Fibroblast of skin of scalp (primary cell): ENCODE measurements at regions not wholly inside any gene's neighbourhood (a gene's known extent, or its start where the extent isn't known, plus 50 kb on each side); places are given as distances from the start of the nearest gene placed in this dataset.
"Not testable (repeated sequence)": the region's sequence is repeated elsewhere in the genome, so short reads cannot be mapped to it uniquely, and the experiment has no call there.

ENCODE experiments used
- DNase-seq: peaks from one replicate; pipeline ENCODE4 v3.0.0-alpha.2; 2013

DNA sequence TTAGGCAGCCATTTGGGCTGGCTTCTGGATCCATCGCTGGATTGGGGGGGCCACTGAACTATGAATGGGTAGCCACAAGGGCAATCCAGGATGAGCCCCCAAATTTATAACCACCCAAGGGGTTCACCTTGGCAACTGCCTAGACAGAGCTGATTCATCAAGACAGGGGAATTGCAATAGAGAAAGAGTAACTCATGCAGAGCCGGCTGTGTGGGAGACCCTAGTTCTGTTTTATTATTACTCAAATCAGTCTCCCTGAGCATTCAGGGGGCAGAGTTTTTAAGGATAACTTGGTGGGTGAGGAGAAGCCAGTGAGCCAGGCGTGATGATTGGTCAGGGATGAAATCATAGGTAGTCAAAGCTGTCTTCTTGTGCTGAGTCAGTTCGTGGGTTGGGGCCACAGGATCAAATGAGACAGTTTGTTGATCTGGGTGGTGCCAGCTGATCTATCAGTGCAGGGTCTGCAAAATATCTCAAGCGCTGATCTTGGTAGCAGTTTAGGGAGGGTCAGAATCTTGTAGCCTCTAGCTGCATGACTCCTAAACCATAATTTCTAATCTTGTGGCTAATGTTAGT lies 57.9 kb downstream of the DNAJB9 start:
- no peak for DNase-seq

- DNase-seq: no peak
These were observed 59.0 kb downstream of the DNAJB9 start for GRCh38 chr7:108628678-108629077.

GRCh38 chr7:108629651-108630400 lies 60.2 kb downstream of the DNAJB9 start:
- peak; percentile 64 for DNase-seq

- DNase-seq: no peak
These were observed 64.4 kb downstream of the DNAJB9 start for GRCh38 chr7:108634036-108634435.

DNA sequence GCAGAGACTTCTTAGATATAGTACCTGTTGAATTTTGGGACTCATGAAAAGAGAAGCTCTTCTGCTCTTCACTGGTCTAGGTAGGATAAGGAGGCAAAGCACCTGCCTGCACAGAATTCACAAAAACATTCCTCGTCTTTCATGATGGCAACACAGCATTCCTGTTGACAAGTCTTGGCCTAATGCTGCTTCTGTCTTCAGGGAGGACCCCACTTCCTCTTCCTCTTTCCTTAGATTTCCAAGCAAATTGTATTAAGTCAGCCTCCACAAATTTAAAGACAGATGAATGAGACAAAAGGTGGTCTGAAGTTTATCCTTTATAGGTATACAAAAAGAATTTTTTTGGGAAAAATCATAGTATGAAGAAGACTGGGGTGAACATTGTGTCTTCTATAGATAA lies 64.9 kb downstream of the DNAJB9 start:
- no peak for DNase-seq

DNA sequence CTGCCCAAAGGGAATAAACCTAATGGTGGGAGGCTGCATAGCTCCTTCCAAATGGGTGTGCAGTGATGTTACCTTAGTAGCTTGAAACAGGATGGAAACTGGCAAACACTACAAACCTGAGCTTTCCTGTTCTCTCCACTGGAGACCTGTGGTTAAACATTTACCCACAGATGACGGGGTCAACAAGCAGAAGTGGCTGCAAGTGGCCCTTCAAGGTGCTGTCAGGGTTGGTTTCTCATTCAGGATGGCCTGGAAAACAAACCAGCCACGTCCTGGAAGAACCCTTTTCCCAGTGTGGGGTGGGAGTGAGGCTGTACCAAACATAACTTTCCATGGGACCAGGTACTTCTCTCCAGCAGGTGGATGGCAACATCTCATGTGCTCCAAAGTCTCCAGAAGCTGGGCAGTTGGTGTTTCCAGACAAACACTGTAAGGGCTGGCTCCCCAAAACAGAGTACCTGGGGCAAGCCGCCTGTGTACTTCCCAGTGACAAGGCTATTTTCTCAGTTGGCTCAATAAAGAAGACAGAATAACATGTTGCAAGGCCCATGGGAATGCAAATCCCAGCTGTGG lies 67.5 kb downstream of the DNAJB9 start:
- DNase-seq: no peak

DNA sequence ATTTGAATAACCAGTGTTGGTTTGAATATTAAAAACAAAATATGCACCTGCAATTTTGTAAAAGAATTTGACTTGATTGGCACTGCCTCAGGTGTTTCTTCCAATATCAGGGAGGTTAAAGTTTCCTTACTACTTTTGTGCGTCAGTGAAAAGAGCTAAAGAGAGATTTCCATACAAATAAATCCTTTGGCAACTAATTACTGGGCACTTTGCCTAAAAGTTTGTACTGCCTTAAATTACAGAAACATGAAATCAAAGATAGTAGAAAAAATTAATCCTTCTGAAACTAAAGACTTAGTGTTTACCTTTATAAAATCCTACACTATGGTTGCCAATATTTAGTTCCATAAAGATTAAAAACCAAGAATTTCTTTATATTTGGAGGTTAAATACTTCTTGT lies 72.5 kb downstream of the DNAJB9 start:
- DNase-seq: no peak

DNA sequence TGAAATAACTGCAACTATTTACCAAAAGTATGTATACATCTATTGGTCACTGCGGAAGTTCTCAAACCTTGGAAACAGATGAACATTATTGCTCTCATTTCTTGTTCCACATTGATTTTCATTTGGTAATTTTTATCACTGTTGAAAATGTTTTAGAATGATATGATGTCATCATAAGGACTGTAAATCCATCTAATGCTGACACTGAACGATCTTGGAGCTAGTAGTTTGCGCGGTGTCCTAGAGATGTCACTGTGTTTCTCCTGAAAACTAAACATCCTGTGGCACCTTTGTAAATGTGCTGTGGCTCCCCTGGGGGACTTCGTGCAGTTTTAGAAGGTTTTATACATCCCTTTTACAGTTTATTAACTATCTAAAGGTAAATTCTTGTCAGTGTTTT lies 73.5 kb downstream of the DNAJB9 start:
- no peak for DNase-seq

DNA sequence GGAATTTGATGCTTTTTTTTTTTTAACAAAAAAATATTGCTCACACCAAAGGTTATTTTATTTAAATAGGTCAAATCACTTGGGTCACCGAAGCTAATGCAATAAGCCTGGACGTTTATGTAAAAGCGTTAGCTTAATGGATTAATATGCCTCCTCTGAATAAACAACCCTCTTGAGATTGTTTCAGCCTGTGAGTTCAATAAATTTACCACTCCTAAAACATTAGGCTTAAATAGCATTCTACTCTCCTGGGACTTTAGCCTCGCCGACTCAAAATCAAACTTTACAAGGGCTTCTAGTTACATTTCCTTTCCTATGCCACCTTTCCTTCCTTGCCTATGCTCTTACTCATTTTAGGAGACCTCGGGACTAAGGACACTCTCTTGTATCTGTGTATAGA lies 79.3 kb downstream of the DNAJB9 start:
- DNase-seq: no peak

GRCh38 chr7:108650467-108650866 lies 80.8 kb downstream of the DNAJB9 start:
- peak; percentile 55 for DNase-seq

DNA sequence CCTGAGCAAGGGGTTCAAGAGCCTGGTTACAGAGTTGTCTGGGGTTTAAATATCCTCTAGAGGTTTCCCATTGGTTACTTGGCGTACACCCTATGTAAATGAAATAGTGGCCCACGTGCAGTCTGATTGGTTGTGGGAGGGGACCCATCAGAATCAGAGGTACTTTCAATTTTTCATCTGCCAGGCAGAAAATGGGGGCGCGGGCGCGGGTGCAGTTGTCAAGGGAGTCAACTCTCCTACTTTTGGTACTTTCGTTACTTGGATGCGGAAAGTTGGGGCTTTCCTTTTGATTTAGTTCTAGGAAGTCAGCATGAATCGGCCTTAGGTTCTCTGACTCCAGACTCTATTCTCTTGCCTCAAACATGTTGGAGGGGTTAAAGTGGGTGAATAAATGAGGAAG lies 83.2 kb downstream of the DNAJB9 start:
- no peak for DNase-seq

- DNase-seq: no peak
These were observed 83.9 kb downstream of the DNAJB9 start for GRCh38 chr7:108653526-108653925.

DNA sequence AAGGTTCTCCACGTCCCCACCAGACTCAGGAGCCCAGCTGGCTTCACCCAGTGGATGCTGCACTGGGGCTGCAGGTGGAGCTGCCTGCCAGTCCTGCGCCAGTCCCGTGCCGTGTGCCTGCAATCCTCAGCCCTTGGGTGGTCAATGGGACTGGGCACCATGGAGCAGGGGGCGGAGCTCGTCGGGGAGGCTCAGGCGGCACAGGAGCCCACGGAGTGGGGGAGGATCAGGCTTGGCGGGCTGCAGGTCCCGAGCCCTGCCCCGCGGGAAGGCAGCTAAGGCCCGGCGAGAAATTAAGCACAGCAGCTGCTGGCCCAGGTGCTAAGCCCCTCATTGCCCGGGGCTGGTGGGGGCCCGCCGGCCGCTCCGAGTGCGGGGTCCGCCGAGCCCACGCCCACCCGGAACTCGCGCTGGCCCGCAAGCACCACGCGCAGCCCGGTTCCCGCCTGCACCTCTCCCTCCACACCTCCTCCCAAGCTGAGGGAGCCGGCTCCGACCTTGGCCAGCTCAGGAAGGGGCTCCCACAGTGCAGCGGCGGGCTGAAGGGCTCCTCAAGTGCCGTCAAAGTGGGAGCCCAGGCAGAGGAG lies 87.6 kb downstream of the DNAJB9 start:
- not testable (repeated sequence) for DNase-seq

DNA sequence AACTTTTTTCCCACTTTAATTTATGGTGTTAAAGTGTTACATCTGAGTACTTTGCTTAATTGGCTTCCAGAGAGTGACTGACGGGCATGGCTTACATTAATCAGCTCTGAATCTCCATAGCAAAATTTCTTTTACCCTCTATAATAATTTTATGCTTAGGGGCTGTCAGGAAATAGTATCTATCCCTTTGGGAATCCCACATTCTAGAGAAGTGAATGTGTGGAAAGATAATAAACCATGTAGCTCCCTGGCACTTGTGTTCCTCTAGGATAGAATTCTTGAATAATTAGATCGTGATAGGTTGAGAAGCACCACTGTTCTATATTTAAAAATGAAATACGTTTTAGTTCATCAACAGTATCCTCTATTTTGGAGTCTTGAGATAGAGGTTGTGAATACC lies 89.6 kb downstream of the DNAJB9 start:
- DNase-seq: peak; percentile 49

- DNase-seq: no peak
These were observed 90.2 kb downstream of the DNAJB9 start for GRCh38 chr7:108659867-108660266.

GRCh38 chr7:108660465-108660864 lies 90.8 kb downstream of the DNAJB9 start:
- peak; percentile 34 for DNase-seq

DNA sequence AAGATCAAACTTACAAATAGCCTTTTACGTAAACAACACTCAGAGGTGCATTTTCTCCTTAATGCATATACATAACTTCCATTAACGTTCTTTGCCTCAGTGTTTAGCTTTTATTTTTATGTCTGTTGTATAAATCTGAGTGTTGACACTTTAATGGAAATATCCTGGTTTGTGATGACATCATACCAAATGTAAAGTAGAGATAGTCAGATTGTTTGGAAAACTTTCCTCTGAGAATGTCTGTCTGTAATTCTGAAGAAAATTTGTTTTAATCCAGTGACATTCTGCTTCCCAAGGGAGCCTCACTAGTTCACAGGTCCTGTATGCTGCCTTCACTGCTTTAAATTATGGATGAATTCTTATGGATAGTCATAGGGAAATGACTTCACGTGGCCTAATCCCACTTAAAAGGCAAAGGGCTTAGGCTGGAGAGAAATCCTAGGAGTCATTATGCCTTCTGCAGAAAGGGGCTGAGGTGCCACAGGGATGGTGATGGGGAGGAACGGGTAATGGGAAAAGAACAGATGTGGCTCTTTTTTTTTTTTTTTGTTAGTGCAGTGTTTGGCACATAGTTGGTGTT lies 93.2 kb downstream of the DNAJB9 start:
- DNase-seq: no peak

DNA sequence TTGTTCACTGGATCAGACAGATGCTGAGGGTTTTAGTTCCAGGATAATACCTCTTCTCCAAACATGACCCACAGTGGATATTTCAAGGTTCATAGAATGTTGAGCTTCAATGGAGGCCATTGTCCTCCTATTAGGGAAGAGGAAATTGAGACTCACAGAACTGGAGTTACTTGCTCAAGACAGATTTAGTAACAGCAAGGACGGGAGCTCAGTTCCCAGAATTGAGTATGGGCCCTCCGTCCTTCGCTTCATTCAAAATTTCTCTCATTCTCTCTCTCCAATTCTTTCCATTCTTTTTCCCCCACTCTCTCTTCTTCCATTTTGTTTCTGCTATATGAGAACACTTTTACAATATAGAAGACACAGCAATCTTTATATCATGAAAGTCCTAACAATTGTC lies 94.0 kb downstream of the DNAJB9 start:
- no peak for DNase-seq

GRCh38 chr7:108667216-108667615 lies 97.5 kb downstream of the DNAJB9 start:
- no peak for DNase-seq

DNA sequence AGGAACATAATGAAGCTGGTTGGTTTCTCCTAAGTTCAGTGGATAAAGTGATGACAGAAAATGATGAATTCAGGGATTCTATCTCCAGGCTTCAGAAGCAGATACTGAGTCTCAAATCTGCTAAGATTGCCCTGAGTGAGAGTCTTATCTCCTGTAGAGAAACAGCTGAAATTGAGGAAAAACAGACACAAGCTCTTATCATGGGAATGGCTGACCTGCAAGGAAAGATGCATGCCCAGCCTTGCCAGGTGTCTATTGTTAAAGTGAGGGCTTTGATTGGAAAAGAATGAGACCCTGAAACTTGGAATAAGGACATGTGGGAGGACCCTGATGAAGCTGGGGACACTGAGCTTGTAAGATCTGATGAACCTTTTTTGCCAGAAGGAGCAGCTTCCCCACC lies 100.3 kb downstream of the DNAJB9 start:
- DNase-seq: no peak

- not testable (repeated sequence) for DNase-seq
These were observed 104.0 kb downstream of the DNAJB9 start for GRCh38 chr7:108673699-108674098.

GRCh38 chr7:108684629-108685028 lies 115.0 kb downstream of the DNAJB9 start:
- no peak for DNase-seq

GRCh38 chr7:108686494-108686893 lies 116.8 kb downstream of the DNAJB9 start:
- no peak for DNase-seq

DNA sequence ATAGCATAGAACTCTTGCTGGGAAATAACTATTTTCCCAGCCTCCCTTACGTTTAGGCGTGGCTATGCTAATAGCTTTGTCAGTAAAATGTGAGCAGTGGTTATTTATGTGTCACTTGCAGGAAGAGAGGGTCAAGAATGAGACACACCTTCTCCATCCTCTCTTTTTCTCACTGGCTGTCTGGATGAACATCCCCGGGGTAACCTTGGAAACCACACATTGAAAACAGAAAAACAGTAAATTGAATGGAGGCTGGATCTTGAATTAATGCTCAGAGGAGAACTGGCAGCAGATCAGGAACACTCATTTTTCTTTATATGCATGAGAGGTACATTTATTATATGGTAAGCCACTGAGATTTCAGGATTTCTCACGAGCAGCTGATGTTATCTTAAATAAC lies 127.6 kb downstream of the DNAJB9 start:
- DNase-seq: no peak
